KOPT-K1 (cell line): ENCODE measurements at regions not wholly inside any gene's neighbourhood (a gene's known extent, or its start where the extent isn't known, plus 50 kb on each side); places are given as distances from the start of the nearest gene placed in this dataset.
"Not testable (repeated sequence)": the region's sequence is repeated elsewhere in the genome, so short reads cannot be mapped to it uniquely, and the experiment has no call there.

Experiments
- H3K27ac ChIP-seq: fragments of 200-600 bp; sonication (generic); 2 replicates; pipeline ENCODE4 v1.5.1; 2016; ENCODE audit warnings: antibody characterized with exemption, mild to moderate bottlenecking, low read depth, low read length; ENCODE audit not compliant: poor library complexity, severe bottlenecking
- H3K36me3 ChIP-seq: fragments of 200-600 bp; sonication (generic); 2 replicates; pipeline ENCODE4 v1.5.1; 2017; ENCODE audit warnings: antibody characterized with exemption, mild to moderate bottlenecking, low read length, moderate library complexity; ENCODE audit not compliant: insufficient read depth
- H3K9me3 ChIP-seq: fragments of 200-600 bp; sonication (generic); 2 replicates; pipeline ENCODE4 v1.5.1; 2017; ENCODE audit warnings: antibody characterized with exemption, low read length, mild to moderate bottlenecking; ENCODE audit not compliant: insufficient read depth, poor library complexity, severe bottlenecking

DNA sequence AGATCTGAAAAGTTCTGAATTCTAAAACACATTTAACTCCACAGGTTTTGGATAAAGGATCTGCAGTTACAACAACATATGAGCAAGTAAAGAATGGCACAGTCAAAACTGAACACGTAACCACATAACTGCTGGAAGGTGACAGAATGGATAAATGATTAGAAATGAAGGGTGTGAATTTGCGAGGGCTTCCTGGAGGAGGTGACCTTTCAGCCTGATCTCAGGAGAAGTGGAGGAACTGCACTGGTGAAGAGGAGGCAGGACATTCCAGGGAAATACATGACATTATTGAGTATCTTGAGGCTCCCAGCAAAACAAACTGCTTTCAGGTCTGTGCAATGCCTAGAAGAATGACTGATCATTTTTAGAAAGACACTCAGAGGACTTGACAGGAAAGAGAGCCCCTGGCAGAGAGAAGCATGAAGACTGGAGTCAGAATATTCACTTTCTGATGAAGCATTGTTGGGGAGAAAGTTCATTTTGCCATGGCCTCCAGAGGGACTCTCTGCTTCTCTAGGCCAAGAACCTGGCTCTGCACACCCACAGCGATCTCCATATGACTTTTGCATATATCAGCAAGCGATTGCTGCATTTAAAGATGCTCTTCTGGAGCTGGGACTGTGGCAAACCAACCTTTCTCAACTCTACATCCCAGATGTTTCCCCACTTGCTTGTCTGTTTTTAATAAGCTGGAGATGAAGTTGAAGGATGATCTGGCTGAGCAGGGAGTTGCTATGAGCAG is 122.7 kb upstream of the FAM78B start:
- no peaks in the 10 kb centered on the region for H3K36me3 ChIP-seq
- no peak overlapping the region for H3K27ac ChIP-seq
- H3K9me3 ChIP-seq: no peaks in the 10 kb centered on the region

DNA sequence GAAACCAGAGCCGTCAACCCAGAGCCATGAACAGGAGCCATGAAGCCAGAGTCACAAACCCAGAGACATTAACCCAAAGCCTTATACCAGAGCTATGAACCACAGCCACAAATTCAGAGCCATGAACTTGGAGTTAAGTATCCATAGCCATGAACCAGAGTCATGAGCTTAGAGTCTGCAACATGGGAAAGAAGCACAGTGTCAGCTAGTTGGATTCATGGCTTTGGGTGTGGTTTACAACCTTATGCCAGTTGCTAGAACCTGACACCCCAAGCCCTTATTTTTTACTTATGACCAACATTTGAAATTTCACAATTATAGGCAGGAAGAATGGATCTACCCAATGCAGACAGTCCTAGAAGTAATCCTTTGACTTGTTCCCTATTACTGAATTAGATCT is 128.9 kb upstream of the FAM78B start:
- H3K36me3 ChIP-seq: no peaks in the 10 kb centered on the region
- no peak overlapping the region for H3K27ac ChIP-seq
- H3K9me3 ChIP-seq: no peaks in the 10 kb centered on the region

DNA sequence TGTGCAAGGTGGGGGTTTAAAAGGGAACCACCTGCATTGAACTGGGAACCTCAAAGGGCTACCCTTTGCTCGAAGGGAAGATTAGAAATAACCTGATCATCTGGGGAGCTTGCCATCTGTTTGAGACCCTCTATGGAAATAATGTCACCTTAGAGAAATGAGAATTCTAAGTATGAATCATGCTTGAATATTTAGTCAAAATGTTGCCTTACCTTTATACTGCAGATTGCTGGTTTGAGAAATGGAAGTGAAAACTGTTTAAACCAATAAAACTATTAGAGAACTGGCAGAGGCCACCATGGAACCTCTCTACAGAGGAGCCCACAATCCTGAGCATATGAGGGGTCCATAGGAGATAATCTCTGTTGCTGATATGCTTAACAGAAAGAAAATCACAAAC is 131.2 kb upstream of the FAM78B start:
- no peak overlapping the region for H3K27ac ChIP-seq
- H3K9me3 ChIP-seq: no peaks in the 10 kb centered on the region
- no peaks in the 10 kb centered on the region for H3K36me3 ChIP-seq

DNA sequence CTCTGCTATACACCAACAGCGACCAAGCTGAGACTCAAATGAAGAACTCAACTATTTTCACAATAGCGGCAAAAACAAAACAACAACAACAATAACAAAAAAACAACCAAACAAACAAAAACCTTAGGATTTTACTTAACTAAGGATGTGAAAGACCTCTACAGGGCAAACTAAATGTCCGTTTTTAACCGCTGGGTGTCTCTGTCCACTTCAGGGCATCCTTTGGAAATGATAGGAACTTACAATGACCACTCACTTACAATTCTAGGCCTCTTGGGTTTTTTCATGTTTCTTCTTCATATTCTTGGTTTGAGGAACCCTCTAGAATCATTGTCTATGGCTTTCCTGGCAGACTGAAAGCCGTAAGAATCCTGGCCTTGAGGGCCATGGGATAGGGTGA is 134.0 kb upstream of the FAM78B start:
- Histone ChIP-seq H3K9me3 (no peaks in the 10 kb centered on the region), H3K36me3 (no peaks in the 10 kb centered on the region), H3K27ac (no peak overlapping the region)

DNA sequence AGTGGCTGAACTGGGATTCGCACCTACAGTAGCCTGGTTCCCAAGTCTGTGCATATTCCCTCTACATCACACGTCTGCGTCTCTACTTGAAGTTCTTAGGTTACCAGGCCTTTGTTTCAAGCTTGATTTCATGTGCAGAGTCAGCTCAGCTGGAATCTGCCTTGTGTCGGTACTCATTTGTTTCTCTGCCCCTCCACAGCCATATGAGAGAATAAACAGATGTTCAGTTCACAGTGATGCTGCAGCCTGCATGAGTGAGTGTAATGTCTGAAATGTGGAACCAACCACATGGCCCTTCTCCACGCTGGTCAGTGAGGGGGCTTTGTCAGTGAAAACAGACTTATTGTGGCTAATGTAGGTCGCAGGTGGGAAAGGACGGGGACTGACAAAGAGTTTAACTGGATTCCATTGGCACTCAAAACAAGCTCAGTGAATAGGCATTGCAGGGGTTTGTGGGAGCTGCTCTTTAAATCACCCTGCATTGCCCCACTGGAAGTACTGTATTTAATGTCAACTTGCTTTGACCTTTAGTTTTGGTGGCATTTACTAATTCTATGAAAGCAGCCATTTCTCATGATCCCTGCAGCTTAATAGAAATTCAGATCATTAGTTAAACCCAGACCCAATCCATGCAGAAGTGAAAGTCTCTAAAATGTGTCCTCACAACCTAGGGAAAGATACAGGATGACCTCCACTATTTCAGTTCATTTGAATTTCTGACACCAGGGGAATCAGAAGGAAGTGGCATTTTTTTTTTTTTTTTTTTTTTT is 136.4 kb upstream of the FAM78B start:
- Histone ChIP-seq H3K36me3 (no peaks in the 10 kb centered on the region), H3K9me3 (no peaks in the 10 kb centered on the region), H3K27ac (no peak overlapping the region)

DNA sequence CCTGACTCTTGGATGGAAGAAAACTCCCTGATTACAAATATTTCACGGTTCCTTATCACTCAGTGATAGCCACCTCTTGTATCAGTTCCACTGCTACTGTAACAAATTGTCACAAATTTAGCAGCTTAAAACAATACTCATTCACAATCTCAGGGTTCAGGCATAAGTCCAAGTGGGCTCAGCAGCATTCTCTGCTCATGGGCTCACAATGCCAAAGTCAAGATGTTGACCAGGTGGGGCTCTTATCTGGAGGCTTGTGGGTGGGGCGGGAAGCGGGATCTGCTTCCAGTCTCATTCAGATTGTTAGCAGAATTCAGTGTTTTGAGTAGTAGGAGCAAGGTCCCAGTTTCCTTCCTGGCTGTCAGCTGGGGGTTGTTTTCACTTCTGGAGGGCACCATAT is 137.3 kb upstream of the FAM78B start:
- Histone ChIP-seq H3K36me3 (no peaks in the 10 kb centered on the region), H3K27ac (no peak overlapping the region), H3K9me3 (no peaks in the 10 kb centered on the region)

DNA sequence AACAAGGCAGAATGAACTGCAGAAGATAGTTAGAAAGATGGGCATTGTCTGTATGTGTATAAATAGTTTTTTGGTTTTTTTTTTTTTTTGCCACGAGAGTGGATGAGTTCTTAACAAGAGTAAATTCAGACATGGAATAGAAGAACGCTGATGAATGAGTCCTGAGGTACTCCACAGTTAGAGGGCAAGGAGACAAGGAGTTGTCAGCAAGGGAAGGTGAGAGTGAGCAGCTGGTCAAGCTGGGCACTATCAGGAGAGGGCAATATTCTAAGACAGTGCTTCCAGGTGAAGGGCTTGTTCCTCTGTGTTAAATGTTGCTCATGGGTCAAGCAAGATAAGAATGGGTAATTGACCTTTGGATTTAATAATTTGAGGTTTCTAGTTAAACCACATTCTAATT is 138.6 kb upstream of the FAM78B start:
- H3K9me3 ChIP-seq: no peaks in the 10 kb centered on the region
- H3K36me3 ChIP-seq: no peaks in the 10 kb centered on the region
- H3K27ac ChIP-seq: no peak overlapping the region

DNA sequence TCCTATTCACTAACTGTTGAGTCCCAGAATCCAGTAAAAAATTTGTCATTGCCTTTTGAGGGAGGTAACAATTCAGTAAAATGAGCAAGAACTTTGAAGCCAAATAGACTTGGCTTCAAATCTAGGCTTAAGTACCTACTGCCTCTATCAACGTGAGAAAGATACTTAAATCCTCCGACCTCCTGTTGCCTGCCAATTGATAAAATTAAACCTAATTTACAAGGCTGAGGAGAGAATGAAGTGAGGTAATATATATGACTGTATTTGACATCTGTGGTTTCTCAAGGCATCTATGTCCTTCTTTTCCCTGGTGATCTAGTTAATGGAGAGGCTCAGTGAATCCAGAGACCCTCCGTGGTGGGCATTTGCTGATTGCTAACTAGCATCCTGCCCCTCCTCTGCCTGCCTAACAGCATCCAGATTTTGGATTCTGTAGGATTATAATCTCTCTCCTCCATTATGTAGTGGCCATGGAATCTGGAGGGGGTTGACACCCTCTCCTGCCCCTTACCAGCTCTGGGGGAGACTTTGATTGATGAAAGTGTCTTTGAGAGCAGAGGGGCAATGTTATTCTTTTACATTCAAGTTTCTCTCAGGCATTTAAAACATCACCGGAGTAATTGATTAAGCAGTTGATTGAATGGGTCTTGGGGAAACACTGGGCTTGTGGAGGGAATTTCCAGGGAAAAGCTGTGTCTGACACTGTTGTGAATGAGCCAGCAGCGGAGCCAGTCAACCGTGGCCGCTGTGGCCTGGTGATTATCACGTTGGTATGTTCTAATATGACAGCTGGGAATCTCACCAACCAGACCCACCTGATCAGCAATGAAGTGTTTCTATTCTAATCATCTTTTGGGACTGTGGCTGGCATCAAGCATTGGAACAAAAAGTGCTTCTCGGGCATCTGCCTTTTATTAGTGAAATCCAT is 140.7 kb upstream of the FAM78B start:
- Histone ChIP-seq H3K9me3 (no peaks in the 10 kb centered on the region), H3K27ac (no peak overlapping the region), H3K36me3 (no peaks in the 10 kb centered on the region)

DNA sequence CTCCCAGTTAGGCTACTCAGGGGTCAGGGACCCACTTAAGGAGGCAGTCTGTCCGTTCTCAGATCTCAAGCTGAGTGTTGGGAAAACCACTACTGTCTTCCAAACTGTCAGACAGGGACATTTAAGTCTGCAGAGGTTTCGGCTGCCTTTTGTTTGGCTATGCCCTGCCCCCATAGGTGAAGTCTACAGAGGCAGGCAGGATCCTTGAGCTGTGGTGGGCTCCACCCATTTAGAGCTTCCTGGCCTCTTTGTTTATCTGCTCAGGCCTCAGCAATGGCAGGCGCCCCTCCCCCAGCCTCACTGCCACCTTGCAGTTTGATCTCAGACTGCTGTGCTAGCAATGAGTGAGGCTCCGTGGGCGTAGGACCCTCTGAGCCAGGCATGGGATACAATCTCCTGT is 149.5 kb upstream of the FAM78B start:
- H3K36me3 ChIP-seq, H3K9me3 ChIP-seq, H3K27ac ChIP-seq: not testable (repeated sequence)

DNA sequence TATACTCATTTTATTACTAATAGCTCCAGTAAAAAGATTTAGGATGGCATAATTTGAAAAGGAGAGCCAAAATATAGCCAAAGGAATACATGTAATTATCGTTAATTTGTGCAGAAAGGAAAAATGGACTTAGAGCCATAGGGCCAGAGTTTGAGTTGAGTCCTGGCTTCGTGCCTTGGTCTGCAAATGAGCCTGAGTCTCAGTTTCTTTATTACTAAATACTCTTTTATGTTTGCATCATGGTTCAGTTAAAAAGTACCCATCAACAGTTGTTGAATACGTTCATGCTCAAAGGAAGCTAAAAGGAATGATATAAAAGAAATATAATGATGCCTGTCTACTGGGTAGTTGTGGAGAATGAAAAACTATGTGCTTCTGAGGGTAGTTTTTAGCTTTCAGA is 155.7 kb upstream of the FAM78B start:
- Histone ChIP-seq H3K27ac (no peak overlapping the region), H3K9me3 (no peaks in the 10 kb centered on the region), H3K36me3 (no peaks in the 10 kb centered on the region)

DNA sequence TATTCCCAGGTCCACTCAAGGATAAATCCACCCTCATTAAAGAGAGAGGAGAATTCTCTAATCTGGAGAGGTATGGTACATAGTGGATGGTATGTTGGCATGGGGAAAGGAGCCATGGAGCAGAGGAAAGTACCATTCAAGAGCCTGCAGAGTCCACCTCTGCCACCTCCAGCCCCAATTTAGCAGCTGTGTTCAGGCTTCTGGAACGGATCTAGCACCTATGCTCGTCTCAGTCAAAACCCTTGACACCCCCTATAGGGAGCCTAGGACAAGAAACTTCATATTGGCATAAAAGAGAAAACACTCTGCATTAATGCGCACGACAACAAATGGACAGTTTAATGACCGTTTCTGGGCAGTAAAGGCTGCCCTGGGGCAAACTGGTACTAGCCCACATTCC is 161.1 kb upstream of the FAM78B start:
- H3K36me3 ChIP-seq: no peaks in the 10 kb centered on the region
- no peaks in the 10 kb centered on the region for H3K9me3 ChIP-seq
- no peak overlapping the region for H3K27ac ChIP-seq

DNA sequence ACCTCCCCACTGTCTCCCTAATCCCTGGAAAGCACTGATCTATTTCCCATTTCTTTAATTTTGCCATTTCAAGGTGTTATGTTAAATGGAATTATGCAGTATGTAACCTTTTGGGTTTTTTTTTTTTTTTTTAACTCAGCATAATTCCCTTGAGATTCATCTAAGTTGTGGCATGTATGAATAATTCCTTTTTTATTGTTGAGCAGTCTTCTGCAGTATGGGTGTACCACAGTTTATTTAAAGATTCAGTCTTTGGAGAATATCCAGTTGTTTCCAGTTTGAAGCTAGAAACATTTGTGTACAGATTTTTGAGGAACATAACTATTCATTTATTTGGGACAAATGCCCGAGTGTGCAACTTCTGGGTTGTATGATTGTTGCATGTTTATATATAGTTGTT is 162.2 kb upstream of the FAM78B start:
- no peaks in the 10 kb centered on the region for H3K36me3 ChIP-seq
- no peak overlapping the region for H3K27ac ChIP-seq
- no peaks in the 10 kb centered on the region for H3K9me3 ChIP-seq

DNA sequence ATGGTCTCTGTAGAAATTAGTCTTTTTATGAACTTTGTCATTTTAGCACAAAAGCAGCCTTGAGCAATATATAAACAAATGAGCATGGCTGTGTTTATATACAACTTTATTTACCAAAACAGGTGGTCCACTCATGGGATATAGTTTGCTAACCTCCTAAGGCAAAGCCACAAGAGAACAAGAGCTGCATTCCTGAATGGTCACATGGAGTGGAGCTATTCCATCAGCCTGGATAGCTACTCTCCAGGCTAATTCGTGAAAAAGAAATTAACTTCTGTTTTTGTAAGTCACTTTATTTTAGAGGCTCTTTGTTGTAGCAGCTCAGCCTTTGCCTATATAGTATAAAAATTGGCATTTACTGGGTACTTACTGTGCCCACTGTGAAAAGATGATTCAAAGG is 163.3 kb upstream of the FAM78B start:
- H3K27ac ChIP-seq: no peak overlapping the region

DNA sequence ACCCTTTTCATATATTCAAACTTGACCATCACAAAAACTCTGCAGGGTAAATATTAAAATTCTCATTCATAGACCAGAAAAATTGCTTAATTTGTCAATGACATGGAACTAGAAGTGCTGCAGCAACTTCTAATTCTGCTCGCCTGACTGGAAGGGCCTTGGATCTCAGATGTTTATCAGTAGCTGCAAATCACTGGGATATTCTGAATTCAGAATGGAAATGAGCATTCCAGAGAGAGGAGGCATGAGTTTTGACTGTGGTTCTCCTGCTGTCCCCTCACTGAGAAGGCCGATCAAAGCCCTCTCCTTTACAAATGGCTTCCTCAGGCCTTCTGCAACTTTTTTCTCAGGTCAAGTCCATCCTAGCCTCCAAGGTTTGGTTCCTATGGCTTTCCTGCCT is 171.3 kb upstream of the FAM78B start:
- Histone ChIP-seq H3K36me3 (no peaks in the 10 kb centered on the region), H3K9me3 (no peaks in the 10 kb centered on the region), H3K27ac (no peak overlapping the region)

More for the DNA sequence above, 163.3 kb upstream of the FAM78B start:
- no peaks in the 10 kb centered on the region for H3K9me3 ChIP-seq
- H3K36me3 ChIP-seq: no peaks in the 10 kb centered on the region

DNA sequence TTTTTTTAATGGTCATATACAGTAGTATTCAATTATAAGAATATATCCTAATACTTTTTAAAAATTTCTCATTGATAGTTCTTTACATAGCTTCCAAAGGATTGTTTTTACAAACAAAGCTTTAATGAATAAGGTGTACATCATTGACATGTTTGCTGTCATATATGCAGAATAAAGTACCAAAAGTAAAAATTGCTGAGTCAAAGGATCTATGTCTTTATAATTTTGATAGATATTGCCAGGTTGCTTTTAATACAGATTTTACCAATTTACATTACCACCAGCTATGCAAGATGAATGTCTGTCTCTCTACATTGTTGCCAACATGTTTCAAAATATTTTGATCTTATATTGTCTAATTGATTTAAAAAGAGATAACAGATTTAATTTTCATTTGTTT is 173.9 kb upstream of the FAM78B start:
- Histone ChIP-seq H3K27ac (no peak overlapping the region), H3K9me3 (no peaks in the 10 kb centered on the region), H3K36me3 (no peaks in the 10 kb centered on the region)
